GM13977 (cell line): ENCODE measurements at regions not wholly inside any gene's neighbourhood (a gene's known extent, or its start where the extent isn't known, plus 50 kb on each side); places are given as distances from the start of the nearest gene placed in this dataset.

Experiments
- DNase-seq: peaks from one replicate; pipeline ENCODE4 v3.0.0; 2012; ENCODE audit warnings: low spot score
- in situ Hi-C: fragments of 300-500 bp; cut with MboI; formaldehyde crosslinking; loops from one replicate; pipeline ENCODE4 v1.12.0; 2022; ENCODE audit warnings: low sequenced_read_pairs, low pct_unique_long_range_greater_than_20kb, mixed read lengths, inconsistent platforms; ENCODE audit not compliant: unreplicated experiment
- TF ChIP-seq, protein P1 (sequence below): IDR thresholded peaks from 2 replicates; pipeline ENCODE4 v1.5.1; 2012; ENCODE audit warnings: mild to moderate bottlenecking, control low read depth; ENCODE audit not compliant: insufficient read depth; ENCODE audit errors: extremely low read depth, missing control alignments

DNA sequence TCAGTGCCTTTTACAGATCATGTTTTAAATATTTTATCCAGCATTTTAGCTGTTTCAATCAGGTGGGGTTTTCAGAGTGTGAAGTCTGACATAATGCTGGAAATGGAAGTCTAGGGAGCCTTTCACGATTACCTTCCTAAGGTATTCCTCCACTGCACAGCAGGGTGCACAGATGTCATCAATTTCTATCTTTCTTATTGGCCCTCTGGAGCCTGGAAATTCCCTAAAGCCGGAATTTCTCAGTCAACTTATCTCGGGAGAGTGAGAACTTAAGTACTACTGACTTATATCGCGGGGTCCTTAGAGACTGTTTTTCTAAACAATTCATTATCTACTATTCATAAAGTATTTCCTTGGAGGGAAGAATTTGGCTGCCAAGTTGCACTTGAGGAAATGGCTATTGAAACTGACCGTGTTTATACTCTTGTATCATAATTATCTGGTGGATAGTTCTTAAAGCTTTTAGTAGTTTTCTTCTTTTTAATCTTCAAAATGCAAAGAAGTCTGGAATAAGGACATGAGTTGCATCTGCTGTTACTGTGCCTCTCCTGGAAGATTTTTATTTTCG, 311.8 kb upstream of the B3GALT2 start:
- TF ChIP-seq, protein P1, sequence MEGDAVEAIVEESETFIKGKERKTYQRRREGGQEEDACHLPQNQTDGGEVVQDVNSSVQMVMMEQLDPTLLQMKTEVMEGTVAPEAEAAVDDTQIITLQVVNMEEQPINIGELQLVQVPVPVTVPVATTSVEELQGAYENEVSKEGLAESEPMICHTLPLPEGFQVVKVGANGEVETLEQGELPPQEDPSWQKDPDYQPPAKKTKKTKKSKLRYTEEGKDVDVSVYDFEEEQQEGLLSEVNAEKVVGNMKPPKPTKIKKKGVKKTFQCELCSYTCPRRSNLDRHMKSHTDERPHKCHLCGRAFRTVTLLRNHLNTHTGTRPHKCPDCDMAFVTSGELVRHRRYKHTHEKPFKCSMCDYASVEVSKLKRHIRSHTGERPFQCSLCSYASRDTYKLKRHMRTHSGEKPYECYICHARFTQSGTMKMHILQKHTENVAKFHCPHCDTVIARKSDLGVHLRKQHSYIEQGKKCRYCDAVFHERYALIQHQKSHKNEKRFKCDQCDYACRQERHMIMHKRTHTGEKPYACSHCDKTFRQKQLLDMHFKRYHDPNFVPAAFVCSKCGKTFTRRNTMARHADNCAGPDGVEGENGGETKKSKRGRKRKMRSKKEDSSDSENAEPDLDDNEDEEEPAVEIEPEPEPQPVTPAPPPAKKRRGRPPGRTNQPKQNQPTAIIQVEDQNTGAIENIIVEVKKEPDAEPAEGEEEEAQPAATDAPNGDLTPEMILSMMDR: no peak
- in situ Hi-C loops: no loop called here
- no peak for DNase-seq

DNA sequence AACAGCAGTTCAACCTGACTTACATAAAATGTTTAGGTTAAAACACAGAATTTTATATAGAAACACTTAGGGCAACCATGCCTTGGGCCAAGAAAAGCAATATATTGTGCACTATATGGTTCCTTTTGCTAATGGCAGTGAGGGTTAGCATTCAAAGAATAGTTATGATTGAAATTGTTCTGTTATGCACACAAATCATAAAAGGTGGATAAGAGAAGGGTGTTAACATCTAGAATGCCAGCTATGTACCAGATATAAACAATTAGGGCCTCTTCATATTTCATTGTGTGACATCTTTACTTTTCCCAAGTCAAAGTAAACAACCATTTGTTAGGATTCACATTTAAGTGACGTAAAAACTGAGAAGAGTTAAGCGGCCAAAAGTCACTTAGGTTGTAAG, 308.0 kb upstream of the B3GALT2 start:
- DNase-seq: no peak
- TF ChIP-seq, protein P1: no peak
- in situ Hi-C loops: no loop called here

DNA sequence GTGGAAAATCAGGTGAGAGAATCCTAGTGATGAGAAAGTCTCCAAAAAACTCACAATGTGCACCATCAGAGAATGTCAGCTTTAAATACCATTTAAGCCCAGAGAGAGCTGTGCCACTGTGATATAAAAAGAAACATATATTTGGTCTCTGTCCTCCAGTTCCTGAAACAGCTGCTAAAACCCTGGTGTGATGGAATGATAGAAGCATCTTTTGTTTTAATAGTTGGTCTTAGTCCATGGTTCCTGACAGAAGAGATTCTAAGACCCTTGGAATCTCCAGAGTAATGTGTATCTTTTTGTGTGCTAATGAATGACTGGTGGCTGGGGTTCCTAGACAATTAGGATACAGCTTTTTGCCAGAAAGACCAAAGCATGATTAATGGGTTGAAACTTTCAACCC, 302.8 kb upstream of the B3GALT2 start:
- TF ChIP-seq, protein P1: no peak
- in situ Hi-C loops: no loop called here
- no peak for DNase-seq

DNA sequence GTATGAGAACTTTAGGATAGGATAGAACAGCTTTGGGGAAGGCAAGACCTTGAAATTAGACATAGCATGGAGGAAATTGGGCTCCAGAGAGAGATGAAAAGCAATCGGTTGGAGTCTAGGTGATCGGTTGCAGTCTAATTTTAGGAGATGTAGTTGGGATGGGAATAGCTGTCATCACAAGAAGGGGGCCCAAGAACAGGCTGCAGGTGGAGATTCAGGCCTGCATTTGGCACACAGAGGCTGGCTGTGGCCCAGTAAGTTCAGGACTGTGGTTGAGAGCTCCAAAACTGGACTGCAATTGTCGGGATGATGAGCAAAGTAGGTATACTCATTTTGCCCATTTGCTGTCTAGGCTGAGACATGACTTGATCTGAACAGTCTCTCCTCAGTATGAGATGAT, 301.3 kb upstream of the B3GALT2 start:
- TF ChIP-seq, protein P1: no peak
- in situ Hi-C loops: no loop called here
- DNase-seq: no peak

DNA sequence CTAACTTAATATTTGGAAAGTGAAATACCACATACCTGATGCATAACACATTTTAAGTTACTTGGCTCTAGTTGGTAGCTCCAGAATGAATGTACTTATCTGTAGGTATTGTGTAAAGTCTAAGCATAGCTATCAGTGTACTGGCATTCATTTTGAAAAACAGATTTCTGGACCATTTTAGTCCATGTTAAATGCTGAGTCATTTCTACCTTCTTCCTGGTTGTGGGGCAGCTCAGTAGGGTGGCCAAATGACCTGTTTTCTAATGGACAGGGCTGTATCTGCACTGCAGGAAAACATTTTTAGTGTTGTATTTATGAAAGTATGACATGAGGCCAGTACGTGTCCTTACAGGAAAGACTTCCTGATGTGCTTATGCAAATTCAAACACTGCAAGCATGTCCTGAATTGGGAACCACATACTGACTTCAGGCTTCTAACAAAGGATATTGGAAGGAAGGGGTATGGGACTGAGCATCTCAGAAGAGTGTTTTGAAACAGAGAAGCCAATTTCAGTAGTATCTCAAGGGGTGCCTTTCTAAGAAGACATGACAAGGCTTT, 300.3 kb upstream of the B3GALT2 start:
- TF ChIP-seq, protein P1: no peak
- in situ Hi-C loops: no loop called here
- no peak for DNase-seq

DNA sequence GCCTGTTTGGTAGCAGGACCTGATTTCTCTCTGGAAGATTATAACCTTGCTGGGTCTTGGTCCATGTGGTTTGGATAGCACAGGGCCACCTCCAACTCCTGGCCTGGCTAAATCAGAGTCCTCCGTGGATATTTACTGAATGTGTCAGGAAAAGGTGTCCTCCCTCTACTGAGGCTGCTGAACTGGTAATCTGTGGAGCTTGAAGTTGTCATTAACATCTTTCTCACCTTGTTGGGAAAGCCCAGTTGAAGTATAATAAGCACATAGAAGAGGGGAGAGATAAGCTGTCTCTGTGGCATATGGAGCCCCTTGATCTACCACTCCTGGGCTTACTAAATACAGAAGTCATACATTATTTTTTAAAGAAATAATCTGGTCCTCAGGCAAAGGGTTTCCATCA, 294.3 kb upstream of the B3GALT2 start:
- in situ Hi-C loops: no loop called here
- TF ChIP-seq, protein P1: no peak
- no peak for DNase-seq
